Ovary (tissue), 3 donors: ENCODE measurements at regions not wholly inside any gene's neighbourhood (a gene's known extent, or its start where the extent isn't known, plus 50 kb on each side); places are given as distances from the start of the nearest gene placed in this dataset.

Source experiments
- CTCF ChIP-seq, 3 donors: fragments of 450-650 bp in 2 of 3; fragments of 200-600 bp in 1 of 3; IDR thresholded peaks; one replicate each; pipeline versions ENCODE4 v1.5.1 to v1.8.0; 2016 to 2022; ENCODE audit warnings: antibody characterized with exemption in 3 of 3, mild to moderate bottlenecking in 1 of 3
- EP300 ChIP-seq: sonication (generic); formaldehyde crosslinking; IDR thresholded peaks from one replicate; pipeline ENCODE4 v1.6.1; 2017; ENCODE audit warnings: antibody characterized with exemption
- POLR2A ChIP-seq: fragments of 450-650 bp; IDR thresholded peaks from one replicate; pipeline ENCODE4 v1.6.1; 2017; ENCODE audit warnings: antibody characterized with exemption, mild to moderate bottlenecking, moderate library complexity
- donor health status: DM: no; HTN: no; CAD: no.

GRCh38 chr11:25920356-25920755, 411.6 kb upstream of the ANO3 start:
- no peak for TF ChIP-seq POLR2A
- TF ChIP-seq CTCF (IDR thresholded peaks at IDR 0.05), result no peak
- no peak for TF ChIP-seq EP300
